ENCODE measurements at regions not wholly inside any gene's neighbourhood (a gene's known extent, or its start where the extent isn't known, plus 50 kb on each side); places are given as distances from the start of the nearest gene placed in this dataset.

DNA sequence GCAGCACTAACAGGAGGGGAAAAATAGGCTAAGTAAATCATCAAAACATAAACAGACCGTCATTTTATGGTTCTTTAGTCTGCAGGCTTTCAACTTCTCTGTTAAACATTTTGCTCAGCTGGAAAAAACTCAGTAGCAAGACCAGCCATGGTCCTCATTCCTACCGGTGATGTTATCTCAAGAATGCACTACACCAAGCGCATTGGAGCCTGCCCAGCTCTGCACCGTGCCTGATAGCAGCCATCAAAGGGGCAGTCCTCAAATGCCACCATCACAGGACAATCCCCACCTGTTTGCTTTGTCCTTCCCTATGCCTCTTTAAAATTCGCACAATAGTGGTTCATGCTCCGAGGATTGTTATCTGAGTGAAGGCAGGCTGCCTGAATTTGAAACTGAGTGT is 181.5 kb upstream of the MON1B start:
- H3K36me3 ChIP-seq (ENCODE audit: insufficient read depth, low read length) = no peaks in the 10 kb centered on the region
- no peak overlapping the region for H3K4me3 ChIP-seq (ENCODE audit: low read depth, low read length, poor library complexity, severe bottlenecking)
- H3K4me2 ChIP-seq (ENCODE audit: low read length) = no peak overlapping the region
- no peaks in the 10 kb centered on the region for H3K79me2 ChIP-seq (ENCODE audit: insufficient read depth, low read length)
- H2AFZ ChIP-seq (ENCODE audit: low read length) = no peak overlapping the region
- no peaks in the 10 kb centered on the region for H3K9me2 ChIP-seq (ENCODE audit: low read depth, low read length)
- no peaks in the 10 kb centered on the region for H4K20me1 ChIP-seq (ENCODE audit: insufficient read depth, low read length)
- no peak overlapping the region for H3K9ac ChIP-seq (ENCODE audit: low read length)
- H3K9me3 ChIP-seq (ENCODE audit: low read length) = no peaks in the 10 kb centered on the region
- no peaks in the 10 kb centered on the region for H3K27me3 ChIP-seq (ENCODE audit: insufficient read depth, low read length)
- H3K4me1 ChIP-seq (ENCODE audit: insufficient read depth, low read length, severe bottlenecking) = no peaks in the 10 kb centered on the region
- H3F3A ChIP-seq (ENCODE audit: insufficient read depth, low read length) = no peaks in the 10 kb centered on the region
- H3K27ac ChIP-seq (ENCODE audit: low read depth, low read length, poor library complexity, severe bottlenecking) = no peak overlapping the region
- TF ChIP-seq EZH2 (IDR thresholded peaks at IDR 0.05; ENCODE audit: borderline replicate concordance, low read length) = no peak
- TF ChIP-seq, protein P1, sequence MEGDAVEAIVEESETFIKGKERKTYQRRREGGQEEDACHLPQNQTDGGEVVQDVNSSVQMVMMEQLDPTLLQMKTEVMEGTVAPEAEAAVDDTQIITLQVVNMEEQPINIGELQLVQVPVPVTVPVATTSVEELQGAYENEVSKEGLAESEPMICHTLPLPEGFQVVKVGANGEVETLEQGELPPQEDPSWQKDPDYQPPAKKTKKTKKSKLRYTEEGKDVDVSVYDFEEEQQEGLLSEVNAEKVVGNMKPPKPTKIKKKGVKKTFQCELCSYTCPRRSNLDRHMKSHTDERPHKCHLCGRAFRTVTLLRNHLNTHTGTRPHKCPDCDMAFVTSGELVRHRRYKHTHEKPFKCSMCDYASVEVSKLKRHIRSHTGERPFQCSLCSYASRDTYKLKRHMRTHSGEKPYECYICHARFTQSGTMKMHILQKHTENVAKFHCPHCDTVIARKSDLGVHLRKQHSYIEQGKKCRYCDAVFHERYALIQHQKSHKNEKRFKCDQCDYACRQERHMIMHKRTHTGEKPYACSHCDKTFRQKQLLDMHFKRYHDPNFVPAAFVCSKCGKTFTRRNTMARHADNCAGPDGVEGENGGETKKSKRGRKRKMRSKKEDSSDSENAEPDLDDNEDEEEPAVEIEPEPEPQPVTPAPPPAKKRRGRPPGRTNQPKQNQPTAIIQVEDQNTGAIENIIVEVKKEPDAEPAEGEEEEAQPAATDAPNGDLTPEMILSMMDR (IDR thresholded peaks at IDR 0.05; ENCODE audit: low read length) = no peak

DNA sequence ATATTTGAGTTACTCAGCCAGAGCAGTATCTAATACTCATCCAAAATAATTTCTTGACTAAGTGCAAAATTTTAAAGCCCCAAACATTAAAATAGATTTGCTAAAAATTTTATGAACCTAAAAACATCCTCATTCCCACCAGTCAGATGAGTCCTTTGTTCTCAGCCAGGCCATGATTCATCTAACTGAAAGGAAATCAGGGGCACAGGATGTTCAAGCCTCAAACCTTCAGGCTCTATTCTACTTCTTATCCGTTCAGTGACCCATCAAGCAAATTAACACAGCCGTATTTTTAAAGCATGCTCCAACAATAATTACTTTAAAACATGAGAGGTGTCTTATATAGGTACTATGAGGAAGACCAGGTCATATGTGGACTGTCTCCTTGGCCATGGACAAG is 176.5 kb upstream of the MON1B start:
- Histone ChIP-seq H3F3A (ENCODE audit: insufficient read depth, low read length) (no peaks in the 10 kb centered on the region), H4K20me1 (ENCODE audit: insufficient read depth, low read length) (no peaks in the 10 kb centered on the region), H3K27ac (ENCODE audit: low read depth, low read length, poor library complexity, severe bottlenecking) (no peak overlapping the region), H3K4me3 (ENCODE audit: low read depth, low read length, poor library complexity, severe bottlenecking) (no peak overlapping the region), H3K9me3 (ENCODE audit: low read length) (no peaks in the 10 kb centered on the region), H3K36me3 (ENCODE audit: insufficient read depth, low read length) (no peaks in the 10 kb centered on the region), H3K79me2 (ENCODE audit: insufficient read depth, low read length) (no peaks in the 10 kb centered on the region), H3K27me3 (ENCODE audit: insufficient read depth, low read length) (no peaks in the 10 kb centered on the region), H2AFZ (ENCODE audit: low read length) (no peak overlapping the region), H3K4me2 (ENCODE audit: low read length) (no peak overlapping the region), H3K4me1 (ENCODE audit: insufficient read depth, low read length, severe bottlenecking) (no peaks in the 10 kb centered on the region), H3K9ac (ENCODE audit: low read length) (no peak overlapping the region), H3K9me2 (ENCODE audit: low read depth, low read length) (no peaks in the 10 kb centered on the region)
- no peak for TF ChIP-seq EZH2 (IDR thresholded peaks at IDR 0.05; ENCODE audit: borderline replicate concordance, low read length)
- TF ChIP-seq, protein P1 (IDR thresholded peaks at IDR 0.05; ENCODE audit: low read length) = no peak

DNA sequence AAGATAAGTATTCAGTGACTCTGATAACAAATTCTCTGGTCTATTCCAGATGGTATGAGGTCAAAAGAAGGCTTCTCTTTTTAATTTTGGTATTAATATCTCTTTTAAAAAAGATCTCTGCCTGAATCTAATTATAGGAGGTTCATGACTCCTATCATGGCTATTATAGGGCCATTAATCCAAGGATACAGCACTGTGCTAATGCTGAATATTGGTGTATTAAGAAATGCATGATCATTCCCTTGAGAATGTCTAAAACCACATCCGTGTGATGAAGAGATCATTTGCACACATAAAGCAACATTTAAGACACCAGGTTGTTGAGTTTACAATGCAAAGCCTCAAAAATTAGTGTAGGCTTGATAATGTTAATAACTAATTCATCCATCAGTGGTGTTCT is 160.4 kb upstream of the MON1B start:
- Histone ChIP-seq H3K36me3 (ENCODE audit: insufficient read depth, low read length) (no peaks in the 10 kb centered on the region), H3K9me2 (ENCODE audit: low read depth, low read length) (no peaks in the 10 kb centered on the region), H4K20me1 (ENCODE audit: insufficient read depth, low read length) (no peaks in the 10 kb centered on the region), H2AFZ (ENCODE audit: low read length) (no peak overlapping the region), H3K4me1 (ENCODE audit: insufficient read depth, low read length, severe bottlenecking) (no peaks in the 10 kb centered on the region), H3K9ac (ENCODE audit: low read length) (no peak overlapping the region), H3K79me2 (ENCODE audit: insufficient read depth, low read length) (no peaks in the 10 kb centered on the region), H3K4me3 (ENCODE audit: low read depth, low read length, poor library complexity, severe bottlenecking) (no peak overlapping the region), H3K27me3 (ENCODE audit: insufficient read depth, low read length) (no peaks in the 10 kb centered on the region; the same call in 1 of the 2 replicates), H3K4me2 (ENCODE audit: low read length) (no peak overlapping the region), H3K9me3 (ENCODE audit: low read length) (no peaks in the 10 kb centered on the region), H3F3A (ENCODE audit: insufficient read depth, low read length) (no peaks in the 10 kb centered on the region), H3K27ac (ENCODE audit: low read depth, low read length, poor library complexity, severe bottlenecking) (no peak overlapping the region)
- TF ChIP-seq, protein P1 (IDR thresholded peaks at IDR 0.05; ENCODE audit: low read length) = no peak
- TF ChIP-seq EZH2 (IDR thresholded peaks at IDR 0.05; ENCODE audit: borderline replicate concordance, low read length) = no peak

Measured in OCI-LY1 (cell line).